ENCODE measurements at regions not wholly inside any gene's neighbourhood (a gene's known extent, or its start where the extent isn't known, plus 50 kb on each side); places are given as distances from the start of the nearest gene placed in this dataset.

DNA sequence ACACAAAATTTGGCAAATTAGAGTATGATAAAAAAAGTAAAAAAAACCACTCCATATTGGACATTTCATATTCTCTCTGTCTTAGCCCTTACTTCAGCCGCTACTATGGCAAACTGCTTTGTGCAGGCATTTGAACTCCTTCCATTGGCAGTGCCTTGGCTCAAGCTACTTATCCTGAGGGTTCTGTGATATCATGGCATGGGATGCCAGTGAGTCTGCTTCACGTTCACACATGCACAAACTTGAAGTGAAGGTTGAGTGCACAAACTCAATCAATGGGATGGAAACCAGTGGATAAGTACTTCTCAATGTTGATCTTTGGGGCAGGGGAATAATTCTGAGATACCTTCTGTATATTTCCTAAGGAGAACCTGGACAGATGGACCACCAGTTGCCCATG is 117.2 kb downstream of the IL20RB start:
- no peaks in the 10 kb centered on the region for H3K36me3 ChIP-seq (ENCODE audit: control insufficient read depth in 4 of 4, insufficient read depth in 3 of 4, low read depth in 1 of 4, low read length in 3 of 4)
- TF ChIP-seq RAD21 (IDR thresholded peaks at IDR 0.05), result no peak
- no peak for TF ChIP-seq GABPA (IDR thresholded peaks at IDR 0.05 in 1 of 2, conservative IDR thresholded peaks at IDR 0.05 in 1 of 2)
- DNase-seq (ENCODE audit: low spot score), result no peak
- H3K4me1 ChIP-seq (ENCODE audit: control insufficient read depth in 4 of 4, insufficient read depth in 4 of 4, low read length in 3 of 4), result no peaks in the 10 kb centered on the region
- 92% methylated on average over 2 of the region's 2 CpGs for WGBS
- H3K4me3 ChIP-seq (ENCODE audit: low read depth in 1 of 3, low read length in 3 of 3), result no peak overlapping the region
- no peaks in the 10 kb centered on the region for H3K9me3 ChIP-seq (ENCODE audit: control insufficient read depth in 4 of 4, low read length in 3 of 4)
- no peak overlapping the region for H3K27ac ChIP-seq (ENCODE audit: low read depth in 1 of 2, low read length in 2 of 2)
- H3K9ac ChIP-seq (ENCODE audit: low read depth in 1 of 2, low read length in 2 of 2), result no peak overlapping the region
- no peaks in the 10 kb centered on the region for H3K27me3 ChIP-seq (ENCODE audit: control insufficient read depth in 4 of 4, insufficient read depth in 4 of 4, low read length in 3 of 4)

GRCh38 chr3:137078040-137078439 is 120.3 kb downstream of the IL20RB start:
- no peaks in the 10 kb centered on the region for H3K9me3 ChIP-seq (ENCODE audit: control insufficient read depth in 4 of 4, low read length in 3 of 4)
- H3K27me3 ChIP-seq (ENCODE audit: control insufficient read depth in 4 of 4, insufficient read depth in 4 of 4, low read length in 3 of 4), result peaks cover 0 to 2% (median 0%) of the 10 kb centered on the region in 4 donors
- H3K4me1 ChIP-seq (ENCODE audit: control insufficient read depth in 4 of 4, insufficient read depth in 4 of 4, low read length in 3 of 4), result no peaks in the 10 kb centered on the region
- H3K36me3 ChIP-seq (ENCODE audit: control insufficient read depth in 4 of 4, insufficient read depth in 3 of 4, low read depth in 1 of 4, low read length in 3 of 4), result no peaks in the 10 kb centered on the region
- H3K4me3 ChIP-seq (ENCODE audit: low read depth in 1 of 3, low read length in 3 of 3), result no peak overlapping the region
- H3K9ac ChIP-seq (ENCODE audit: low read depth in 1 of 2, low read length in 2 of 2), result no peak overlapping the region
- no peak overlapping the region for H3K27ac ChIP-seq (ENCODE audit: low read depth in 1 of 2, low read length in 2 of 2)
- no peak for DNase-seq (ENCODE audit: low spot score)
- 79% methylated on average over 2 of the region's 2 CpGs for WGBS
- no peak for TF ChIP-seq ATF3 (IDR thresholded peaks at IDR 0.05)

GRCh38 chr3:137079571-137079970 is 121.8 kb downstream of the IL20RB start:
- H3K36me3 ChIP-seq (ENCODE audit: control insufficient read depth in 4 of 4, insufficient read depth in 3 of 4, low read depth in 1 of 4, low read length in 3 of 4), result no peaks in the 10 kb centered on the region
- no peaks in the 10 kb centered on the region for H3K9me3 ChIP-seq (ENCODE audit: control insufficient read depth in 4 of 4, low read length in 3 of 4)
- no peak overlapping the region for H3K9ac ChIP-seq (ENCODE audit: low read depth in 1 of 2, low read length in 2 of 2)
- WGBS, result 92% methylated on average over 2 of the region's 2 CpGs
- H3K27ac ChIP-seq (ENCODE audit: low read depth in 1 of 2, low read length in 2 of 2), result no peak overlapping the region
- no peak for DNase-seq (ENCODE audit: low spot score)
- no peak for TF ChIP-seq FOXA1 (IDR thresholded peaks at IDR 0.05)
- TF ChIP-seq ATF3 (IDR thresholded peaks at IDR 0.05), result no peak
- TF ChIP-seq, protein P1, sequence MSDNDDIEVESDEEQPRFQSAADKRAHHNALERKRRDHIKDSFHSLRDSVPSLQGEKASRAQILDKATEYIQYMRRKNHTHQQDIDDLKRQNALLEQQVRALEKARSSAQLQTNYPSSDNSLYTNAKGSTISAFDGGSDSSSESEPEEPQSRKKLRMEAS (IDR thresholded peaks at IDR 0.05), result no peak
- TF ChIP-seq CTCF (IDR thresholded peaks at IDR 0.05; ENCODE audit: low read depth, low read length, missing input control), result no peak
- TF ChIP-seq, protein P2, sequence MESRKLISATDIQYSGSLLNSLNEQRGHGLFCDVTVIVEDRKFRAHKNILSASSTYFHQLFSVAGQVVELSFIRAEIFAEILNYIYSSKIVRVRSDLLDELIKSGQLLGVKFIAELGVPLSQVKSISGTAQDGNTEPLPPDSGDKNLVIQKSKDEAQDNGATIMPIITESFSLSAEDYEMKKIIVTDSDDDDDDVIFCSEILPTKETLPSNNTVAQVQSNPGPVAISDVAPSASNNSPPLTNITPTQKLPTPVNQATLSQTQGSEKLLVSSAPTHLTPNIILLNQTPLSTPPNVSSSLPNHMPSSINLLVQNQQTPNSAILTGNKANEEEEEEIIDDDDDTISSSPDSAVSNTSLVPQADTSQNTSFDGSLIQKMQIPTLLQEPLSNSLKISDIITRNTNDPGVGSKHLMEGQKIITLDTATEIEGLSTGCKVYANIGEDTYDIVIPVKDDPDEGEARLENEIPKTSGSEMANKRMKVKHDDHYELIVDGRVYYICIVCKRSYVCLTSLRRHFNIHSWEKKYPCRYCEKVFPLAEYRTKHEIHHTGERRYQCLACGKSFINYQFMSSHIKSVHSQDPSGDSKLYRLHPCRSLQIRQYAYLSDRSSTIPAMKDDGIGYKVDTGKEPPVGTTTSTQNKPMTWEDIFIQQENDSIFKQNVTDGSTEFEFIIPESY (IDR thresholded peaks at IDR 0.05), result no peak
- no peak for TF ChIP-seq RXRA (IDR thresholded peaks at IDR 0.05)
- no peak for TF ChIP-seq HNF4A (conservative IDR thresholded peaks at IDR 0.05)
- TF ChIP-seq JUND (IDR thresholded peaks at IDR 0.05), result no peak
- TF ChIP-seq RAD21 (IDR thresholded peaks at IDR 0.05), result no peak
- no peak for TF ChIP-seq FOXA2 (IDR thresholded peaks at IDR 0.05)
- no peak for TF ChIP-seq NR2F2 (IDR thresholded peaks at IDR 0.05)
- TF ChIP-seq EGR1 (IDR thresholded peaks at IDR 0.05; ENCODE audit: low read depth in 2 of 2), result no peak
- TF ChIP-seq TAF1 (conservative IDR thresholded peaks at IDR 0.05), result no peak
- no peak for TF ChIP-seq GABPA (IDR thresholded peaks at IDR 0.05 in 1 of 2, conservative IDR thresholded peaks at IDR 0.05 in 1 of 2)
- no peak for TF ChIP-seq HNF4G (IDR thresholded peaks at IDR 0.05)
- no peak for TF ChIP-seq YY1 (IDR thresholded peaks at IDR 0.05)
- no peak for TF ChIP-seq SP1 (IDR thresholded peaks at IDR 0.05)
- TF ChIP-seq, protein P3, sequence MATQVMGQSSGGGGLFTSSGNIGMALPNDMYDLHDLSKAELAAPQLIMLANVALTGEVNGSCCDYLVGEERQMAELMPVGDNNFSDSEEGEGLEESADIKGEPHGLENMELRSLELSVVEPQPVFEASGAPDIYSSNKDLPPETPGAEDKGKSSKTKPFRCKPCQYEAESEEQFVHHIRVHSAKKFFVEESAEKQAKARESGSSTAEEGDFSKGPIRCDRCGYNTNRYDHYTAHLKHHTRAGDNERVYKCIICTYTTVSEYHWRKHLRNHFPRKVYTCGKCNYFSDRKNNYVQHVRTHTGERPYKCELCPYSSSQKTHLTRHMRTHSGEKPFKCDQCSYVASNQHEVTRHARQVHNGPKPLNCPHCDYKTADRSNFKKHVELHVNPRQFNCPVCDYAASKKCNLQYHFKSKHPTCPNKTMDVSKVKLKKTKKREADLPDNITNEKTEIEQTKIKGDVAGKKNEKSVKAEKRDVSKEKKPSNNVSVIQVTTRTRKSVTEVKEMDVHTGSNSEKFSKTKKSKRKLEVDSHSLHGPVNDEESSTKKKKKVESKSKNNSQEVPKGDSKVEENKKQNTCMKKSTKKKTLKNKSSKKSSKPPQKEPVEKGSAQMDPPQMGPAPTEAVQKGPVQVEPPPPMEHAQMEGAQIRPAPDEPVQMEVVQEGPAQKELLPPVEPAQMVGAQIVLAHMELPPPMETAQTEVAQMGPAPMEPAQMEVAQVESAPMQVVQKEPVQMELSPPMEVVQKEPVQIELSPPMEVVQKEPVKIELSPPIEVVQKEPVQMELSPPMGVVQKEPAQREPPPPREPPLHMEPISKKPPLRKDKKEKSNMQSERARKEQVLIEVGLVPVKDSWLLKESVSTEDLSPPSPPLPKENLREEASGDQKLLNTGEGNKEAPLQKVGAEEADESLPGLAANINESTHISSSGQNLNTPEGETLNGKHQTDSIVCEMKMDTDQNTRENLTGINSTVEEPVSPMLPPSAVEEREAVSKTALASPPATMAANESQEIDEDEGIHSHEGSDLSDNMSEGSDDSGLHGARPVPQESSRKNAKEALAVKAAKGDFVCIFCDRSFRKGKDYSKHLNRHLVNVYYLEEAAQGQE (IDR thresholded peaks at IDR 0.05), result no peak
- no peak overlapping the region for H3K4me3 ChIP-seq (ENCODE audit: low read depth in 1 of 3, low read length in 3 of 3)
- peaks cover 0 to 2% (median 0%) of the 10 kb centered on the region in 4 donors for H3K27me3 ChIP-seq (ENCODE audit: control insufficient read depth in 4 of 4, insufficient read depth in 4 of 4, low read length in 3 of 4)
- H3K4me1 ChIP-seq (ENCODE audit: control insufficient read depth in 4 of 4, insufficient read depth in 4 of 4, low read length in 3 of 4), result no peaks in the 10 kb centered on the region

Measured in liver (tissue), 8 donors.